Vagina (tissue), 2 donors: ENCODE measurements at regions not wholly inside any gene's neighbourhood (a gene's known extent, or its start where the extent isn't known, plus 50 kb on each side); places are given as distances from the start of the nearest gene placed in this dataset.
"Not testable (repeated sequence)": the region's sequence is repeated elsewhere in the genome, so short reads cannot be mapped to it uniquely, and the experiment has no call there.

Experiments used
- DNase-seq, 2 donors: peaks; one replicate each; pipeline ENCODE4 v3.0.0-alpha.2; 2017; ENCODE audit errors: extremely low spot score in 2 of 2
- H3K27ac ChIP-seq: fragments of 200-600 bp; sonication (generic); one replicate; pipeline ENCODE4 v1.5.1; 2019
- H3K27me3 ChIP-seq: fragments of 200-600 bp; sonication (generic); one replicate; pipeline ENCODE4 v1.5.1; 2019
- H3K36me3 ChIP-seq, 2 donors: fragments of 200-600 bp; sonication (generic); one replicate each; pipeline ENCODE4 v1.5.1; 2017 to 2019
- H3K4me1 ChIP-seq: fragments of 200-600 bp; sonication (generic); one replicate; pipeline ENCODE4 v1.5.1; 2019
- H3K4me3 ChIP-seq, 2 donors: fragments of 200-600 bp; sonication (generic); 1 replicate in 1 of 2; 2 replicates in 1 of 2; pipeline ENCODE4 v1.5.1; 2016 to 2019
- H3K9me3 ChIP-seq: fragments of 200-600 bp; sonication (generic); one replicate; pipeline ENCODE4 v1.5.1; 2019
- POLR2A ChIP-seq, 2 donors: fragments of 450-650 bp; IDR thresholded peaks; one replicate each; pipeline ENCODE4 v1.6.1; 2017; ENCODE audit warnings: antibody characterized with exemption in 2 of 2, mild to moderate bottlenecking in 2 of 2, moderate library complexity in 2 of 2
- POLR2AphosphoS5 ChIP-seq, 2 donors: sonication (generic); formaldehyde crosslinking; IDR thresholded peaks; one replicate each; pipeline ENCODE4 v1.9.0; 2017; ENCODE audit warnings: antibody characterized with exemption in 2 of 2, mild to moderate bottlenecking in 2 of 2, low read depth in 1 of 2; ENCODE audit not compliant: insufficient read depth in 1 of 2
- intact Hi-C: fragments of 100-400 bp; cut with DNase I; formaldehyde crosslinking; loops from one replicate; pipeline ENCODE4 v1.15.1; 2023
- TF ChIP-seq, protein P1 (sequence below), 3 experiments: fragments of 450-650 bp in 2 of 3; fragments of 200-600 bp in 1 of 3; sonication (generic) in 1 of 3; IDR thresholded peaks; one replicate each; pipeline ENCODE4 v1.5.1; 2017 to 2019; ENCODE audit warnings: antibody characterized with exemption in 3 of 3, mild to moderate bottlenecking in 2 of 3, moderate library complexity in 2 of 3

DNA sequence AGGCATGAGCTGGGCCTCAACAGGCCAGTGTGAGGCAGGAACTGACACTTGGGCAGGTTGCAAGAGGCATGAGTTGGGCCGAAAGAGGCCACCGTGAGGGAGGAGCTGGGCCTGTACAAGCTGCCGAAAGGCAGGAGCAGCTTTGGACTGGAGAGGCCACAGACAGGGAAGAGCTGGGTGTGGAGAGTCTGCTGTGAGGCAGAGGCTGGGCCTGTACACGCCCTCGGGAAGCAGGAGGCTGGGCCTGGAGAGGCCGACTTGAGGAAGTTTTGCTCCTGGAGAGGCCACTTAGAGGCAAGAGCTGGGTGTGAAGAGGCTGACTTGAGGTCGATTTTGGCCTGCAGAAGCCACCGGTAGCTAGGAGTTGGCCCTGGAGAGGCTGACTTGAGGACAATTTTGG is 73.3 kb upstream of the COBL start:
- H3K9me3 ChIP-seq, H3K36me3 ChIP-seq: not testable (repeated sequence)

DNA sequence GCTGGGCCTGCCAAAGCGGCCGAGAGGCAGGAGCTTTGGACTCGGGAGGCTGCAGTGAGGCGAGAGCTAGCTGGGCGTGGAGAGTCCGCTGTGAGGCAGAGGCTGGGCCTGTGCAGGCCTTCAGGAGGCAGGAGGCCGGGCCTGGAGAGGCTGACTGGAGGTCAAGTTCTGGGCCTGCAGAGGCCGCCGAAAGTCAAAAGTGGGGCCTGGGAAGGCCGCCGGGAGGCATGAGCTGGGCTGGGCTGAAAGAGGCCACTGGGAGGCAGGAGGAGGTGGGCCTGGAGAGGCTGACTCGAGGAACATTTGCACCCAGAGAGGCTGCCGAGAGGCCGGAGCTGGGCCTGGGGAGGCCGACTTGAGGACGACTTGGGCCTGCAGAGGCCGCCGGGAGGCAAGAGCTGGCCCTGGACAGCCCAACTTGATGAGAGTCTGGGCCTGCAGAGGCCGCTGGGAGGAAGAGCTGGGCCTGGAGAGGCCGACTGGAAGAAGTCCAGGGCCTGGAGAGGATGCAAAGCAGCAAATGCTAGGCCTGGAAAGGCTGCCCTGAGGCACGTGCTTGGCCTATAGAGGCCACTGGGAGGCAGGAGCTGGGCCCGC is 72.7 kb upstream of the COBL start:
- H3K4me3 ChIP-seq, H3K9me3 ChIP-seq, H3K36me3 ChIP-seq, DNase-seq, H3K27ac ChIP-seq, intact Hi-C loops, H3K4me1 ChIP-seq, H3K27me3 ChIP-seq: not testable (repeated sequence)

More for the DNA sequence above, 73.3 kb upstream of the COBL start:
- H3K4me3 ChIP-seq, H3K27ac ChIP-seq, DNase-seq, H3K4me1 ChIP-seq, intact Hi-C loops, H3K27me3 ChIP-seq: not testable (repeated sequence)

DNA sequence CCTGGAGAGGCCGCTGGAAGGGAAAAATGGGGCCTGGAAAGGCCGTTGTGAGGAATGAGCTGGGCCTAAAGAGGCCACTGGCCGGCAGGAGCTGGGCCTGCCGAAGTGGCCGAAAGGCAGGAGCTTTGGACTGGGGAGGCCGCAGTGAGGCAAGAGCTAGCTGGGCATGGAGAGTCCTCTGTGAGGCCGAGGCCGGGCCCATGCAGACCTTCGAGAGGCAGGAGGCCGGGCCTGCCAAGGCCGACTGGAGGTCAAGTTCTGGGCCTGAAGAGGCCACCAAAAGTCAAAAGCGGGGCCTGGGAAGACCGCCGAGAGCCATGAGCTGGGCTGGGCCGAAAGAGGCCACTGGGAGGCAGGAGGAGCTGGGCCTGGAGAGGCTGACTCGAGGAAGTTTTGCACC is 71.6 kb upstream of the COBL start:
- DNase-seq: not testable (repeated sequence)

DNA sequence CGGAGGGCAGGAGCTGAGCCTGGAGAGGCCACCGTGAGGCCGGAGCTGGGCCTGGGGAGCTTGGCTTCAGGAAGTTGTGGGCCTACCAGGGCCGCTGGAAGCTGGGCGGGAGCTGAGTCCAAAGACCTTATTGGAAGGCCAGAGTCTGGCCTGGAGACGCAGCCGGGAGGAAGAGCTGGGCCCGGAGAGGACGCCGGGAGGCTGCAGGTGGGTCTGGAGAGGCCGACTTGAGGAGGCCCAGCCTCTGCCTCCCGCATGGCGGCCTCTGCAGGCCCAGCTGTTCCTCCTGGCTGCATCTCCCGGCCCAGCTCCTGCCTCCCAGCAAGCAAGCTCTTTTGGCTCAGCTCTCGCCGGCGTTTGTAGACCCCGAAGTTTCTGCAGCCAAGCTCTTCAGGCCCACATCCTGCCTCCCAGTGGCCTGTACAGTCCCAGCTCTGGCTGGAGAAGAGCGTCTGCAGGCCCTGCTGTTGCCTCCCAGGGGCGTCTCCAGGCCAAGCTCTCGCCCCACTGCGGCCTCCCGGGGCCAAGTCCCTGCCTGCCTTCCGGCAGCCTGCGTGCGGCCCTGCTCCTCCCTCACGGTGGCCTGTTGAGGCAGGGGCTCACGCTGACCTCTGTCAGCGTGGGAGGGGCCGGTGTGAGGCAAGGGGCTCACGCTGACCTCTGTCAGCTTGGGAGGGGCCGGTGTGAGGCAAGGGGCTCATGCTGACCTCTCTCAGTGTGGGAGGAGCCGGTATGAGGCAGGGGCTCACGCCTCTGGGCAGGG is 70.4 kb upstream of the COBL start:
- H3K9me3 ChIP-seq, H3K4me1 ChIP-seq, H3K4me3 ChIP-seq, H3K27ac ChIP-seq, H3K36me3 ChIP-seq, DNase-seq, H3K27me3 ChIP-seq, intact Hi-C loops: not testable (repeated sequence)

More for the DNA sequence above, 71.6 kb upstream of the COBL start:
- H3K36me3 ChIP-seq, H3K4me3 ChIP-seq, H3K4me1 ChIP-seq, intact Hi-C loops, H3K27me3 ChIP-seq, H3K9me3 ChIP-seq, H3K27ac ChIP-seq: not testable (repeated sequence)

DNA sequence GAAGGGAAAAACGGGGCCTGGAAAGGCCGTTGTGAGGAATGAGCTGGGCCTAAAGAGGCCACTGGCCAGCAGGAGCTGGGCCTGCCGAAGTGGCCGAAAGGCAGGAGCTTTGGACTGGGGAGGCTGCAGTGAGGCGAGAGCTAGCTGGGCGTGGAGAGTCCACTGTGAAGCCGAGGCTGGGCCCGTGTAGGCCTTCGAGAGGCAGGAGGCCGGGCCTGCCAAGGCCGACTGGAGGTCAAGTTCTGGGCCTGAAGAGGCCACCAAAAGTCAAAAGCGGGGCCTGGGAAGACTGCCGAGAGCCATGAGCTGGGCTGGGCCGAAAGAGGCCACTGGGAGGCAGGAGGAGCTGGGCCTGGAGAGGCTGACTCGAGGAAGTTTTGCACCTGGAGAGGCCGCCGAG is 69.6 kb upstream of the COBL start:
- H3K4me3 ChIP-seq: not testable (repeated sequence)

DNA sequence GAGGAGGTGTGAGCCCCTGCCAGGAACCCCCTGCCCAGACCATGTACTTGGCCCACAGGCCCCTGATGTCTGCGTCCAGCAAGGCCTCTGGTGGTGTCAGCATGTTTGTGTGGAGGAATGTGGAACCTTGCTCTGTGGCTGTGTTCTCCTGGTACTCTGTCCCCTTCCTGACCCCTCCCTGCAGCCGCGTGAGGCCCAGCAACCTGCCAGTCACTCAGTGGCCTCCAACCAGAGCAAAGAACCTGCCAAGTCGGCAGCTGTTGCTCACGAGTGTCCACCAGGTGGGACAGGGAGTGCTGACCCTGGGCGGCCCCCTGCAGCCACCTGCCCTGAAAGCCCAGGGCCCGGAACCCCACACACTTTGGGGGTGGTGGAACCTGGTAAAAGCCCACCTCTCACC is 65.6 kb upstream of the COBL start:
- H3K36me3 ChIP-seq, intact Hi-C loops, DNase-seq, H3K4me3 ChIP-seq, H3K4me1 ChIP-seq, H3K27me3 ChIP-seq, H3K9me3 ChIP-seq, H3K27ac ChIP-seq: not testable (repeated sequence)

More for the DNA sequence above, 69.6 kb upstream of the COBL start:
- DNase-seq, H3K36me3 ChIP-seq, H3K27me3 ChIP-seq, H3K27ac ChIP-seq, intact Hi-C loops, H3K4me1 ChIP-seq, H3K9me3 ChIP-seq: not testable (repeated sequence)

DNA sequence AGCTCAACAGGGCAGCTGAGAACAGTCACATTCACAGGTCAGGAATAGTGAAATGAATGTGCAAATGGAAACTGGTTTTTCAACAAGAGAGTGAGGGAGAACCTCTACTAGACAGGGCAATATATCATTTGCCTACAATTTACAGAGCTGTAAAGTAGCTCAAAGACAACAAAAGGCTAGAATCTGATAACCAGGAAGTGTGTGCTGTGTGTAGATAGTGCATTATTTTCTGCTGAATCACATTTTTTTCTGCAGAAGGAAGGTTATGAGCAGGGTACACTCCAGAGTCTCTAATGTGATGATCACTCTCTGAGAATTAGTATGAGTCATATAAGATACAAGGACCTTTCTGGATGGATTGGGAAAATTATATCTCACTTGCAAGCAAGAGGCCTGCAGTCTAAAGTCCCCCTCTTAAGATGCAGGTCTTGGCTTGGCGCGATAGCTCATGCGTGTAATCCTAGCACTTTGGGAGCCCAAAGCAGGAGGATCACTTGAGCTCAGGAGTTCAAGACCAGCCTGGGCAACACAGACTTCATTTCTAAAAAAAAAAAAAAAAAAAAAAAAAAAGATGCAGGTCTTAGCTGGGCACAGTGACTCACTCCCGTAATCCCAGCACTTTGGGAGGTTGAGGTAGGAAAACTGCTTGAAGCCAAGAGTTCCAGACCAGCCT is 59.9 kb upstream of the COBL start:
- no peak overlapping the region for H3K27ac ChIP-seq

DNA sequence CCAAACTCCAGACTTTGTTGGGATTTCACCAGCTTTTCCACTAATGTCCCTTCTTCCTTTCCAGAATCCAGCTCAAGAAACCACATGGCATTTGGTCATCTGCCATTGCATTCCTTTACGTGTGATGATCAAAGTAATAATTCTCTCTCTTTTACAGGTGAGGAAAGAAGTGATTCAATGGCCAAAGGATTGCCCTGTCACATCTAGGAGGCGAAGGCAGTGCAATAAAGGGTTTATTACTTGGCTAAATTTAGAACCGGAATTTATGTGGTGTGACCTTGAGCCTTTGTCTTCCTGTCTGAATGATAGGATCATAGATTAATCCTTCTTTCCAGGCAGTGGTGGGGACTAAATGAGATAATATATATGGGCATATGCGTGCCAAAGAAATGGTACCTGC is 58.3 kb upstream of the COBL start:
- H3K27ac ChIP-seq: no peak overlapping the region
- TF ChIP-seq, protein P1, sequence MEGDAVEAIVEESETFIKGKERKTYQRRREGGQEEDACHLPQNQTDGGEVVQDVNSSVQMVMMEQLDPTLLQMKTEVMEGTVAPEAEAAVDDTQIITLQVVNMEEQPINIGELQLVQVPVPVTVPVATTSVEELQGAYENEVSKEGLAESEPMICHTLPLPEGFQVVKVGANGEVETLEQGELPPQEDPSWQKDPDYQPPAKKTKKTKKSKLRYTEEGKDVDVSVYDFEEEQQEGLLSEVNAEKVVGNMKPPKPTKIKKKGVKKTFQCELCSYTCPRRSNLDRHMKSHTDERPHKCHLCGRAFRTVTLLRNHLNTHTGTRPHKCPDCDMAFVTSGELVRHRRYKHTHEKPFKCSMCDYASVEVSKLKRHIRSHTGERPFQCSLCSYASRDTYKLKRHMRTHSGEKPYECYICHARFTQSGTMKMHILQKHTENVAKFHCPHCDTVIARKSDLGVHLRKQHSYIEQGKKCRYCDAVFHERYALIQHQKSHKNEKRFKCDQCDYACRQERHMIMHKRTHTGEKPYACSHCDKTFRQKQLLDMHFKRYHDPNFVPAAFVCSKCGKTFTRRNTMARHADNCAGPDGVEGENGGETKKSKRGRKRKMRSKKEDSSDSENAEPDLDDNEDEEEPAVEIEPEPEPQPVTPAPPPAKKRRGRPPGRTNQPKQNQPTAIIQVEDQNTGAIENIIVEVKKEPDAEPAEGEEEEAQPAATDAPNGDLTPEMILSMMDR (IDR thresholded peaks at IDR 0.05): no peak
- TF ChIP-seq POLR2AphosphoS5 (IDR thresholded peaks at IDR 0.05; ENCODE audit: insufficient read depth in 1 of 2, low read depth in 1 of 2) (no peak), POLR2A (IDR thresholded peaks at IDR 0.05) (no peak)
- no peaks in the 10 kb centered on the region for H3K27me3 ChIP-seq
- no peaks in the 10 kb centered on the region for H3K4me1 ChIP-seq
- no peak for DNase-seq
- no peaks in the 10 kb centered on the region for H3K36me3 ChIP-seq
- no peaks in the 10 kb centered on the region for H3K9me3 ChIP-seq
- no peak overlapping the region for H3K4me3 ChIP-seq
- intact Hi-C loops: no loop called here

More for the DNA sequence above, 59.9 kb upstream of the COBL start:
- no peaks in the 10 kb centered on the region for H3K36me3 ChIP-seq
- no peak overlapping the region for H3K4me3 ChIP-seq
- H3K9me3 ChIP-seq: no peaks in the 10 kb centered on the region
- intact Hi-C loops: no loop called here
- H3K27me3 ChIP-seq: no peaks in the 10 kb centered on the region
- H3K4me1 ChIP-seq: no peaks in the 10 kb centered on the region
- TF ChIP-seq, protein P1 (IDR thresholded peaks at IDR 0.05): no peak
- TF ChIP-seq POLR2A (IDR thresholded peaks at IDR 0.05) (no peak), POLR2AphosphoS5 (IDR thresholded peaks at IDR 0.05; ENCODE audit: insufficient read depth in 1 of 2, low read depth in 1 of 2) (no peak)
- no peak for DNase-seq

DNA sequence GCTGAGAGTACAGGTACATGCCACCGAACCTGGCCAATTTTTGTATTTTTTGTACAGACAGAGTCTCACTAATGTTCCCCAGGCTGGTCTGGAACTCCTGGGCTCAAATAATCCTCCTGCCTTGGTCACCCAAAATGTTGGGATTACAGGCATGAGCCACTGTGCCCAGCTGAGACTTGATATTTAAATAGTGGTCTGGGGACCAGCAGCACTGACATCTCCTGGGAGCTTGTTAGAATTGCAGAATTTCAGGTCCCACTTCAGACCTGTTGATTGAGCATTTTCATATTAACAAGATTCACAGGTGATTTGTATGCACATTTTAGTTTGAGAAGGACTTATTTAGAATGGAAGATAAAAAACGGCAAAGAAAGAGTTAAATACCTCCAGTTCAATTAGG is 57.0 kb upstream of the COBL start:
- H3K9me3 ChIP-seq, H3K4me3 ChIP-seq, H3K36me3 ChIP-seq, H3K4me1 ChIP-seq, DNase-seq, H3K27me3 ChIP-seq, H3K27ac ChIP-seq, intact Hi-C loops: not testable (repeated sequence)
